GM23338 (cell line): ENCODE measurements at regions not wholly inside any gene's neighbourhood (a gene's known extent, or its start where the extent isn't known, plus 50 kb on each side); places are given as distances from the start of the nearest gene placed in this dataset.

Experiments used
- CREB1 ChIP-seq: fragments of 250-450 bp; sonication (Bioruptor Pico); IDR thresholded peaks from 2 replicates; pipeline ENCODE4 v1.5.0; 2020; ENCODE audit warnings: low read depth, mild to moderate bottlenecking, moderate library complexity
- EZH2 ChIP-seq: fragments of 200-600 bp; sonication (generic); IDR thresholded peaks from one replicate; pipeline ENCODE4 v1.8.0; 2017; ENCODE audit warnings: antibody characterized with exemption, mild to moderate bottlenecking, low read depth; ENCODE audit not compliant: unreplicated experiment
- EZH2phosphoT487 ChIP-seq: fragments of 200-600 bp; sonication (generic); IDR thresholded peaks from one replicate; pipeline ENCODE4 v1.8.1; 2018; ENCODE audit warnings: antibody characterized with exemption; ENCODE audit not compliant: unreplicated experiment
- JUNB ChIP-seq: IDR thresholded peaks from one replicate; pipeline ENCODE4 v1.6.1; 2016; ENCODE audit warnings: antibody characterized with exemption; ENCODE audit not compliant: unreplicated experiment
- POLR2AphosphoS5 ChIP-seq: IDR thresholded peaks from 2 replicates; pipeline ENCODE4 v1.6.1; 2016; ENCODE audit warnings: antibody characterized with exemption, low read depth
- TF ChIP-seq, protein P1 (sequence below), 2 experiments: fragments of 200-600 bp in 1 of 2; sonication (generic) in 1 of 2; conservative IDR thresholded peaks; 2 replicates each; pipeline versions ENCODE4 v1.5.1 to v1.6.1; 2016 to 2017; ENCODE audit warnings: antibody characterized with exemption in 2 of 2, low read depth in 2 of 2, mild to moderate bottlenecking in 2 of 2, moderate library complexity in 1 of 2
- TF ChIP-seq, protein P2 (sequence below): fragments of 250-450 bp; sonication (Bioruptor Pico); IDR thresholded peaks from 2 replicates; pipeline ENCODE4 v1.5.0; 2020; ENCODE audit warnings: mild to moderate bottlenecking, moderate library complexity
- TF ChIP-seq, protein P3 (sequence below): IDR thresholded peaks from one replicate; pipeline ENCODE4 v1.6.1; 2018; ENCODE audit warnings: antibody characterized with exemption; ENCODE audit not compliant: unreplicated experiment
- TF ChIP-seq, protein P4 (sequence below): IDR thresholded peaks from 2 replicates; pipeline ENCODE4 v1.6.1; 2016; ENCODE audit warnings: antibody characterized with exemption

DNA sequence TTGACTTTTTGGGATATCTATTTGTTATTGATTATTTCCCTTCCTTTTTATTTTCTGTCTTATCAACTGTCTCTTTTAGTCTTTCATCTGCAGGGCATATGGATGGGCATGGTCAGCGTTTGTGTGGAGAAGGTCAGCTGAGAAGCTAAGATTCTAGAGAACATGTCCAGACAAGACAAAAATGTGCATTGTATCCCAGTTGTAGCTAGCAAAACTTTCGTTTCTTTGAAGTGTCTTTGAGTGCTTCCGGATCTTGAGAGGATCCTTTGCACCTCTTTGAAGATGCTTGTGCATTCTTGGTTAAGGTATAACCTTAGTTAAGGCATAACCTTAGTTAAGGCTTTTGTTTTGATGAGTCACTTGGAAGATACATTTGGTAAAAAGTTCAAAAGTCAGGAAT, 329.9 kb upstream of the LRRC4C start:
- TF ChIP-seq, protein P1, sequence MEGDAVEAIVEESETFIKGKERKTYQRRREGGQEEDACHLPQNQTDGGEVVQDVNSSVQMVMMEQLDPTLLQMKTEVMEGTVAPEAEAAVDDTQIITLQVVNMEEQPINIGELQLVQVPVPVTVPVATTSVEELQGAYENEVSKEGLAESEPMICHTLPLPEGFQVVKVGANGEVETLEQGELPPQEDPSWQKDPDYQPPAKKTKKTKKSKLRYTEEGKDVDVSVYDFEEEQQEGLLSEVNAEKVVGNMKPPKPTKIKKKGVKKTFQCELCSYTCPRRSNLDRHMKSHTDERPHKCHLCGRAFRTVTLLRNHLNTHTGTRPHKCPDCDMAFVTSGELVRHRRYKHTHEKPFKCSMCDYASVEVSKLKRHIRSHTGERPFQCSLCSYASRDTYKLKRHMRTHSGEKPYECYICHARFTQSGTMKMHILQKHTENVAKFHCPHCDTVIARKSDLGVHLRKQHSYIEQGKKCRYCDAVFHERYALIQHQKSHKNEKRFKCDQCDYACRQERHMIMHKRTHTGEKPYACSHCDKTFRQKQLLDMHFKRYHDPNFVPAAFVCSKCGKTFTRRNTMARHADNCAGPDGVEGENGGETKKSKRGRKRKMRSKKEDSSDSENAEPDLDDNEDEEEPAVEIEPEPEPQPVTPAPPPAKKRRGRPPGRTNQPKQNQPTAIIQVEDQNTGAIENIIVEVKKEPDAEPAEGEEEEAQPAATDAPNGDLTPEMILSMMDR (conservative IDR thresholded peaks at IDR 0.05; ENCODE audit: low read depth in 2 of 2), result no peak
- no peak for TF ChIP-seq EZH2
- TF ChIP-seq, protein P2, sequence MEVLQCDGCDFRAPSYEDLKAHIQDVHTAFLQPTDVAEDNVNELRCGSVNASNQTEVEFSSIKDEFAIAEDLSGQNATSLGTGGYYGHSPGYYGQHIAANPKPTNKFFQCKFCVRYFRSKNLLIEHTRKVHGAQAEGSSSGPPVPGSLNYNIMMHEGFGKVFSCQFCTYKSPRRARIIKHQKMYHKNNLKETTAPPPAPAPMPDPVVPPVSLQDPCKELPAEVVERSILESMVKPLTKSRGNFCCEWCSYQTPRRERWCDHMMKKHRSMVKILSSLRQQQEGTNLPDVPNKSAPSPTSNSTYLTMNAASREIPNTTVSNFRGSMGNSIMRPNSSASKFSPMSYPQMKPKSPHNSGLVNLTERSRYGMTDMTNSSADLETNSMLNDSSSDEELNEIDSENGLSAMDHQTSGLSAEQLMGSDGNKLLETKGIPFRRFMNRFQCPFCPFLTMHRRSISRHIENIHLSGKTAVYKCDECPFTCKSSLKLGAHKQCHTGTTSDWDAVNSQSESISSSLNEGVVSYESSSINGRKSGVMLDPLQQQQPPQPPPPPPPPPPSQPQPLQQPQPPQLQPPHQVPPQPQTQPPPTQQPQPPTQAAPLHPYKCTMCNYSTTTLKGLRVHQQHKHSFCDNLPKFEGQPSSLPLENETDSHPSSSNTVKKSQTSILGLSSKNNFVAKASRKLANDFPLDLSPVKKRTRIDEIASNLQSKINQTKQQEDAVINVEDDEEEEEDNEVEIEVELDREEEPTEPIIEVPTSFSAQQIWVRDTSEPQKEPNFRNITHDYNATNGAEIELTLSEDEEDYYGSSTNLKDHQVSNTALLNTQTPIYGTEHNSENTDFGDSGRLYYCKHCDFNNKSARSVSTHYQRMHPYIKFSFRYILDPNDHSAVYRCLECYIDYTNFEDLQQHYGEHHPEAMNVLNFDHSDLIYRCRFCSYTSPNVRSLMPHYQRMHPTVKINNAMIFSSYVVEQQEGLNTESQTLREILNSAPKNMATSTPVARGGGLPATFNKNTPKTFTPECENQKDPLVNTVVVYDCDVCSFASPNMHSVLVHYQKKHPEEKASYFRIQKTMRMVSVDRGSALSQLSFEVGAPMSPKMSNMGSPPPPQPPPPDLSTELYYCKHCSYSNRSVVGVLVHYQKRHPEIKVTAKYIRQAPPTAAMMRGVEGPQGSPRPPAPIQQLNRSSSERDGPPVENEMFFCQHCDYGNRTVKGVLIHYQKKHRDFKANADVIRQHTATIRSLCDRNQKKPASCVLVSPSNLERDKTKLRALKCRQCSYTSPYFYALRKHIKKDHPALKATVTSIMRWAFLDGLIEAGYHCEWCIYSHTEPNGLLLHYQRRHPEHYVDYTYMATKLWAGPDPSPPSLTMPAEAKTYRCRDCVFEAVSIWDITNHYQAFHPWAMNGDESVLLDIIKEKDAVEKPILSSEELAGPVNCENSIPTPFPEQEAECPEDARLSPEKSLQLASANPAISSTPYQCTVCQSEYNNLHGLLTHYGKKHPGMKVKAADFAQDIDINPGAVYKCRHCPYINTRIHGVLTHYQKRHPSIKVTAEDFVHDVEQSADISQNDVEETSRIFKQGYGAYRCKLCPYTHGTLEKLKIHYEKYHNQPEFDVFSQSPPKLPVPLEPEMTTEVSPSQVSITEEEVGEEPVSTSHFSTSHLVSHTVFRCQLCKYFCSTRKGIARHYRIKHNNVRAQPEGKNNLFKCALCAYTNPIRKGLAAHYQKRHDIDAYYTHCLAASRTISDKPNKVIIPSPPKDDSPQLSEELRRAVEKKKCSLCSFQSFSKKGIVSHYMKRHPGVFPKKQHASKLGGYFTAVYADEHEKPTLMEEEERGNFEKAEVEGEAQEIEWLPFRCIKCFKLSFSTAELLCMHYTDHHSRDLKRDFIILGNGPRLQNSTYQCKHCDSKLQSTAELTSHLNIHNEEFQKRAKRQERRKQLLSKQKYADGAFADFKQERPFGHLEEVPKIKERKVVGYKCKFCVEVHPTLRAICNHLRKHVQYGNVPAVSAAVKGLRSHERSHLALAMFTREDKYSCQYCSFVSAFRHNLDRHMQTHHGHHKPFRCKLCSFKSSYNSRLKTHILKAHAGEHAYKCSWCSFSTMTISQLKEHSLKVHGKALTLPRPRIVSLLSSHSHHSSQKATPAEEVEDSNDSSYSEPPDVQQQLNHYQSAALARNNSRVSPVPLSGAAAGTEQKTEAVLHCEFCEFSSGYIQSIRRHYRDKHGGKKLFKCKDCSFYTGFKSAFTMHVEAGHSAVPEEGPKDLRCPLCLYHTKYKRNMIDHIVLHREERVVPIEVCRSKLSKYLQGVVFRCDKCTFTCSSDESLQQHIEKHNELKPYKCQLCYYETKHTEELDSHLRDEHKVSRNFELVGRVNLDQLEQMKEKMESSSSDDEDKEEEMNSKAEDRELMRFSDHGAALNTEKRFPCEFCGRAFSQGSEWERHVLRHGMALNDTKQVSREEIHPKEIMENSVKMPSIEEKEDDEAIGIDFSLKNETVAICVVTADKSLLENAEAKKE (CRISPR knock-in tag), result no peak
- no peak for TF ChIP-seq POLR2AphosphoS5
- TF ChIP-seq, protein P3, sequence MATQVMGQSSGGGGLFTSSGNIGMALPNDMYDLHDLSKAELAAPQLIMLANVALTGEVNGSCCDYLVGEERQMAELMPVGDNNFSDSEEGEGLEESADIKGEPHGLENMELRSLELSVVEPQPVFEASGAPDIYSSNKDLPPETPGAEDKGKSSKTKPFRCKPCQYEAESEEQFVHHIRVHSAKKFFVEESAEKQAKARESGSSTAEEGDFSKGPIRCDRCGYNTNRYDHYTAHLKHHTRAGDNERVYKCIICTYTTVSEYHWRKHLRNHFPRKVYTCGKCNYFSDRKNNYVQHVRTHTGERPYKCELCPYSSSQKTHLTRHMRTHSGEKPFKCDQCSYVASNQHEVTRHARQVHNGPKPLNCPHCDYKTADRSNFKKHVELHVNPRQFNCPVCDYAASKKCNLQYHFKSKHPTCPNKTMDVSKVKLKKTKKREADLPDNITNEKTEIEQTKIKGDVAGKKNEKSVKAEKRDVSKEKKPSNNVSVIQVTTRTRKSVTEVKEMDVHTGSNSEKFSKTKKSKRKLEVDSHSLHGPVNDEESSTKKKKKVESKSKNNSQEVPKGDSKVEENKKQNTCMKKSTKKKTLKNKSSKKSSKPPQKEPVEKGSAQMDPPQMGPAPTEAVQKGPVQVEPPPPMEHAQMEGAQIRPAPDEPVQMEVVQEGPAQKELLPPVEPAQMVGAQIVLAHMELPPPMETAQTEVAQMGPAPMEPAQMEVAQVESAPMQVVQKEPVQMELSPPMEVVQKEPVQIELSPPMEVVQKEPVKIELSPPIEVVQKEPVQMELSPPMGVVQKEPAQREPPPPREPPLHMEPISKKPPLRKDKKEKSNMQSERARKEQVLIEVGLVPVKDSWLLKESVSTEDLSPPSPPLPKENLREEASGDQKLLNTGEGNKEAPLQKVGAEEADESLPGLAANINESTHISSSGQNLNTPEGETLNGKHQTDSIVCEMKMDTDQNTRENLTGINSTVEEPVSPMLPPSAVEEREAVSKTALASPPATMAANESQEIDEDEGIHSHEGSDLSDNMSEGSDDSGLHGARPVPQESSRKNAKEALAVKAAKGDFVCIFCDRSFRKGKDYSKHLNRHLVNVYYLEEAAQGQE, result no peak
- TF ChIP-seq, protein P4, sequence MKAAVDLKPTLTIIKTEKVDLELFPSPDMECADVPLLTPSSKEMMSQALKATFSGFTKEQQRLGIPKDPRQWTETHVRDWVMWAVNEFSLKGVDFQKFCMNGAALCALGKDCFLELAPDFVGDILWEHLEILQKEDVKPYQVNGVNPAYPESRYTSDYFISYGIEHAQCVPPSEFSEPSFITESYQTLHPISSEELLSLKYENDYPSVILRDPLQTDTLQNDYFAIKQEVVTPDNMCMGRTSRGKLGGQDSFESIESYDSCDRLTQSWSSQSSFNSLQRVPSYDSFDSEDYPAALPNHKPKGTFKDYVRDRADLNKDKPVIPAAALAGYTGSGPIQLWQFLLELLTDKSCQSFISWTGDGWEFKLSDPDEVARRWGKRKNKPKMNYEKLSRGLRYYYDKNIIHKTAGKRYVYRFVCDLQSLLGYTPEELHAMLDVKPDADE, result no peak
- TF ChIP-seq EZH2phosphoT487, result no peak
- no peak for TF ChIP-seq JUNB
- no peak for TF ChIP-seq CREB1 (CRISPR knock-in tag)
